ENCODE measurements at regions not wholly inside any gene's neighbourhood (a gene's known extent, or its start where the extent isn't known, plus 50 kb on each side); places are given as distances from the start of the nearest gene placed in this dataset.

- ATAC-seq (ENCODE audit: low FRiP score) (no peak), DNase-seq (ENCODE audit: low spot score) (no peak)
- no peak for TF ChIP-seq CTCF (IDR thresholded peaks at IDR 0.05)
These were observed 313.0 kb upstream of the PLXNA2 start for GRCh38 chr1:208557046-208557722.

GRCh38 chr1:208557723-208558094, 313.5 kb upstream of the PLXNA2 start:
- TF ChIP-seq CTCF (IDR thresholded peaks at IDR 0.05) = no peak
- ATAC-seq (ENCODE audit: low FRiP score) (no peak), DNase-seq (ENCODE audit: low spot score) (no peak)

- no peak for TF ChIP-seq CTCF (IDR thresholded peaks at IDR 0.05)
- DNase-seq (ENCODE audit: low spot score) (no peak), ATAC-seq (ENCODE audit: low FRiP score) (no peak)
These were observed 315.6 kb upstream of the PLXNA2 start for GRCh38 chr1:208559597-208560329.

GRCh38 chr1:208562151-208562960, 318.2 kb upstream of the PLXNA2 start:
- no peak for TF ChIP-seq CTCF (IDR thresholded peaks at IDR 0.05)
- no peak for ATAC-seq (ENCODE audit: low FRiP score)

GRCh38 chr1:208564466-208564865, 320.3 kb upstream of the PLXNA2 start:
- no peak for TF ChIP-seq CTCF (IDR thresholded peaks at IDR 0.05)
- ATAC-seq (ENCODE audit: low FRiP score) (no peak), DNase-seq (ENCODE audit: low spot score) (no peak)

More at GRCh38 chr1:208562151-208562960, 318.2 kb upstream of the PLXNA2 start:
- no peak for DNase-seq (ENCODE audit: low spot score)

- no peak for TF ChIP-seq CTCF (IDR thresholded peaks at IDR 0.05)
- no peak for ATAC-seq (ENCODE audit: low FRiP score)
- no peak for DNase-seq (ENCODE audit: low spot score)
These were observed 321.7 kb upstream of the PLXNA2 start for GRCh38 chr1:208565756-208566440.
